NCI-H446 treated with DMSO at 0.1 percent for 48 hours (cell line): ENCODE measurements at regions not wholly inside any gene's neighbourhood (a gene's known extent, or its start where the extent isn't known, plus 50 kb on each side); places are given as distances from the start of the nearest gene placed in this dataset.
A peak's percentile ranks its signal among the peaks of the same experiment; 100 is the strongest.

Experiments
- DNase-seq: peaks from one replicate; lab custom pipeline; 2025; lab: John Stamatoyannopoulos, UW

DNA sequence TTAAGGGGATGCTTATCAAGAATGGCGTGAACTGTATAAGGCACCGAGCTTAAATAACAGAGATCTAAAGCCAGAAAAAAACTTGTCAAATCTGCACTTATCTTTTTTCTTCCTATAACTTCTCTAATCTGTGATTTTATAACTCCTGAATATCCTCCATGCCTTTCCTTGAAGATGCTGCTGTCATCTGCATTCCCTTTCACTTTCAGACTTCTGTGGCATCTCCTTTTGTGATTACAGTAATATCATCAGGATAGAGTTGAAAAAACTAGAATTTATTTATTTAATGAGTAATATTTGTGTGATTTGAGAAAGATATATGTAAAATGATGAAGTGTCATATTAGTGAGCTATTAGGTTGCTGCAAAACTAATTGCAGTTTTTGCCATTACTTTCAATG lies 357.8 kb upstream of the PTBP2 start:
- DNase-seq = no peak

DNA sequence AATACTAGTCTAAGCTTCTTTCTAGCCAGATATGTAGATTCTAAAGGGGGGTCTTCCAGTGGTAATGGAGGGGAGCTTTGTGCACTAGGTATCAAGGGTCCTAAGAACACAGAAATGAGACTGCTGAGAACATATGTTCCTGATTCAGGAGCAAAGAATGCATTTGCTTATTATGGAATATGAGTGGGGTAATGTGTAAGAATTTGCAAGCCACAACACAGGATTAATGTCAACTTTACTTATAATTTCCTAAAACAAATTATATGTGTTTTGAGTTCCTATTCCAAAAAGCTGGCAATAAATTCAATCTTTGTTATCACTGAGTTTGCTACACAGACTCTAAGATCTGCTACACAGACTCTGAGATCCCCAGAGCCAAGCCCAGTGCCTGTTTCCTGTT lies 357.0 kb upstream of the PTBP2 start:
- DNase-seq = no peak

DNA sequence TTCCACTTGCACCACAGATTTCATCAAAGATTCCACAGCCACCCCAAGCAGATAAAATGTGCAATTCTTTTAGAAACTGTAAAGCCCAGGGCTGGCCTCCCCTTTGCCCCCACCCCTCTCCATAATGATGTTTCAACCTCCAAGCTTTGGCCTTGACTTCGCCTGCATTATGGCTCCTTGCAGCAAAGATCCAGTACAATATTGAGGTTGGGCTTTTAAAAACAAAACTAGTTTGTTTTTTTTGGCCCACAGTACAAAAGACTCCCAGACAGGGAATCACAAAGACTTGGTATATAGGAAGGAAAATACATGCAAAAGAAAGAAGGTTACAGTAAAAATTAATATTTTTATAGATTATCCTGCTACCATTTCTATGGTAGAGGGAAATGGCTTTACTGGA lies 356.5 kb upstream of the PTBP2 start:
- DNase-seq = no peak

GRCh38 chr1:96365596-96366390 lies 355.8 kb upstream of the PTBP2 start:
- DNase-seq = peak; percentile 56

DNA sequence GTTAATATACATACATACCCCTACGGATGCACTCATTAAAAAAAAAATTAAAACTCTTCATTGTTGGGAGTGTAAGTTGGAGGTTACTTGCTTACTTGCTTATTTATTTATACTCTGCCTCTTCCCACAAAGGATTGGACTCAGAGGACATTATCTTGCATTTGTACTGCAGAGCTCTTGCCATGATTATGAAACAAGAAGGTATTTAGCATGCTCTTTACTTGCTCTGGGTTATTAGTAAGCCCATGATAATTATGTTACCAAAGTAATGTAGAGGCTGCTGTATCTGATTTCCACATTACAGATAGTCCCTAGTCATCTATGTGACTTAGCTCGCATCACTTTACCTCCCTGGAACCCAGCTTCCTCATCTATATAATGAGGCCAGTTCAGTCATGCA lies 355.1 kb upstream of the PTBP2 start:
- no peak for DNase-seq

- no peak for DNase-seq
Observed at GRCh38 chr1:96367791-96368190, 353.8 kb upstream of the PTBP2 start.

- no peak for DNase-seq
Observed at GRCh38 chr1:96370757-96371156, 350.8 kb upstream of the PTBP2 start.

GRCh38 chr1:96372881-96373280 lies 348.7 kb upstream of the PTBP2 start:
- DNase-seq = no peak

DNA sequence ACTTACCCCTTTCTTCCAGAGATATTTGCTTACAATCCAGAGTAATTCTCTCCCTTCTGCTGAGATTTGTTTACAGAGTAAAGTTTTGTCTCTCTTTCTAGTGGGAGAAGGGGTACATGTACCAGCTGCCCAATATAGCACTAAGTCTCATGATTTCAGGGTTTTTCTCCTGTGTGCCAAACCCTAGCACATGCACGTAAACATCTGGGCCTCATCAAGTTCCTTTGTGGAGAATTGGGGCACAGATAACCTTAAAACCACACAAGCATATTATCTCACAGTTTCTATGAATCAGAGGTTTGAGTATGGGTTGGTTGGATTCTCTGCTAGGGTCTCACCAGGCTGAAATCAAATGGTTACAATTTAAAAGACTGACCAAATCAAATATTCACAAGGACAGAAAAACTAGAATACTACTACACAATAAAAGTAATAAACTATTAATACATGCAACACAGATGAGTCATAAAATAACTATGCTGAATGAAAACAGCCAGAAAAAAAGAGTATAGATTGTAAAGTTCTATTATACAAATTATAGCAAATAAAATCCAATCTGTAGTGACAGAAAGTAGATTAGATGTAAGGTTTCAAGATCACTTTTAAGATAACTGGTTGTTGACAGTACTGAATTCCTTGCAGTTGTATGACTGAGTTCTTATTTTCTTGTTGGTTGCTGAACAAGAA lies 347.4 kb upstream of the PTBP2 start:
- no peak for DNase-seq

- no peak for DNase-seq
Observed at GRCh38 chr1:96376846-96377245, 344.7 kb upstream of the PTBP2 start.

GRCh38 chr1:96384611-96385010 lies 337.0 kb upstream of the PTBP2 start:
- DNase-seq = no peak

GRCh38 chr1:96387785-96388184 lies 333.8 kb upstream of the PTBP2 start:
- peak; percentile 99 for DNase-seq

DNA sequence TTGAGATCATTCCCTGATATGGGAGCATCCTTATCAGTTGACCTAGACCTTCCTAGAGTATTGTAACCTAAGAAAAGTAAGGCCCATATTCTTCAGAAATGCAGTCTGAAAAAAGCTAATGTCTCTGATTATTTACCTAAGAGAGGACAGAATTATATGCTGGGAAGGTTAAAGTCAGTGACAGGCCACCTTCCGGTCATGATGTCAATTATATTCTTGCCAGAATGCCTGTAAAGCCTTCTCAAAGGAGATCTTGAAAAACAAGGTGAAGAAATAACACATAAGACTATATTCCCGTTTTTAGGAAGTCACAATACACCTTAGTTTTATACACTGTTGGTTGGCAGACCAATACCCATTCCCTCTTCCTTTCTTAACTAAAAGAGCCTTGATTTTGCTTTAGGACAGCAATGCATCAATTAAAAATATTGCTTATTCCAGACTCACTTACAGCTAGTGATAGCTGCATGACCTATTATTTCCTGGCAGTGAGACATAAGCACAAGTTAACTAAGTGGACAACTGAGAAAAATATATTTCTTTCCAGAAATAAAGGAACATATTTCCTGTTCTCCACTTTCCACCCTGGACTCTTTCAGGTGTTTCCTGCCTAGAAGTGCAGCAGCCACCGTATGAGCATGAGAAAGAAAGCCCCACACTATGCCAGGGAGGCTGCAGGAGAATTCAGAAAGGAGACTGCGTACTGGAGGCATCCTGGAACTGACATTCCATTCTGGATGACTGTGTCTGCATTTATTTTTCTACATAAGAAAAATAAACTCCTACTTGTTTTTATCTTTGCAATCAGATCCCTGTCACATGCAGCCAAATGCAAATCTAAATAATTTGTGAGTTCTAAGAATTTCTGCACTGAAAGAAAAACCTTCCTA lies 332.9 kb upstream of the PTBP2 start:
- DNase-seq = no peak

- DNase-seq = no peak
Observed at GRCh38 chr1:96400089-96400488, 321.5 kb upstream of the PTBP2 start.

GRCh38 chr1:96409087-96409486 lies 312.5 kb upstream of the PTBP2 start:
- no peak for DNase-seq

DNA sequence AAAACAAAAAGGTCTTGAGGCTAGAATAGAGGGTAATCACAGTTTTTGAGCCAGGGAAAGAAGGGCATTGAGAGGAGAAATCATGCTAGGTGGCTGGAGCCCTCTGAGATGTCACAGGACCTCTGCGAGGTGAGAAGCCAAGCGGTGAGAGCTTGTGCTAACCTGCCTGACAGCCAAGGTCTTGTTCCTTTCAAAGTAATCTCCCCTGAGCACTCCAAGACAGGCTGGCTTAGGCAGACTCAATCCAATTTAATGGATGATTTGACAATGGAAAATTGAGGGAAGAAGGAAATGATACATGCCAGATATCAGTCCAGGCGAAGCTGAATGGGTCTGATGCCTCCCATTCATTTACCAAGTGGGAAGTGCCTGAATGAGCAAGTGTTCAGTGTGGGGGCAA lies 311.9 kb upstream of the PTBP2 start:
- no peak for DNase-seq

DNA sequence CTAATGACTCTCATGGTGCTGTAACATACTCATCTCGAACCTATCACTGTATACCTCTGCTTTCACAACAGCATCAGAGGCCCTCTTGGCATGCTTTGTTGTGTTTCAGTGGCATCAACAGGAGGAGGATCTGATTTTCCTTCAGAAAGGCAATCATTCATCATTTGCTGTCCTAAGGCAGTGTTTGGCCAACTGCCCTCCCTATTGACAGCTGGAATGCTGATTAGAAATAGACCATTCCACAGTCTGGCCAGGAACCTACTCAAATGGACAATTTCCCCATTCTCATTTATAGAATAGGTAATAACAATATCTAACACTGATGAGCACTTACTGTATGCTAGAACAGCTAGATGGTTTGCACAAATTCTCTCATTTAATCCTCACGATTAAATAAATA lies 310.6 kb upstream of the PTBP2 start:
- DNase-seq = no peak

DNA sequence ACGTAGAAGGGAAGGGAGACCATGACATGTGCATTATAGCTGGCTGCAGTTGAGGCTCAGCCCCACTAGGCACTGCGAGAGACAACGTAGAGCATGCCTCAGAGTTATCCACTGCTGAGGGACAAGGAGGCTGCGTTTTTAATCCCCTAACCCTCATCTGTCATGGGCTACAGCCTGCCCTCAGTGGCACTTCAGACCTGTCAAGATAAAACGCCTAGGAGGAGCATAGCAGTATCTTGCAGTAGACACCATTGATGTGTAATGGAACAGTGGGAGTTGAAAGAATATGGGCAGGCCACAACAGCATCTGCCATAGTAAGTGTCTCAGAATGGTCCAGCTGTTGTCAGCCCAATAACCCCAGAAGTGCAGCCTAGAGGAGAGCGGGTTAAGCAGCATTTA lies 307.0 kb upstream of the PTBP2 start:
- DNase-seq = no peak

- peak; percentile 88 for DNase-seq
Observed at GRCh38 chr1:96416111-96416595, 305.4 kb upstream of the PTBP2 start.

- DNase-seq = no peak
Observed at GRCh38 chr1:96416701-96417444, 304.7 kb upstream of the PTBP2 start.

GRCh38 chr1:96418969-96419368 lies 302.6 kb upstream of the PTBP2 start:
- DNase-seq = no peak

DNA sequence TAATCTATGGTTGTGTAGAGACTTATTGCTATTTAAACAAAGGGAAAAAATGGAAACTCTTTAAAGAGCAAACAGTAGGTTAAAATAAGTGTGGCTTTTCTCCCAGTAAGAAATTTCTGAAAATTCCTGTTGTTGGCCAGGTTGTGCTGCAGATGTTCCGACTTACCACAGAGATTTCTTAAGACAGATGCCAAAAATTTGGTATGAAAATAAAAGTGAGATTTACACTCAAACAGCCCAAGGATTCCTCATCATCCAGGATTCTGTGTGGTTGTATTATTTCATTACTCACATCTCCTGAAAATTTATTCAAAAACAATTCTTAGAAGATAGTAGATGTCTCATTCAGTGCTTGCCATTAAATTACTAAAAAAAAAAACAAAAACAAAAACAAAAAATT lies 296.7 kb upstream of the PTBP2 start:
- DNase-seq = no peak
